HEK293 (cell line): ENCODE measurements at regions not wholly inside any gene's neighbourhood (a gene's known extent, or its start where the extent isn't known, plus 50 kb on each side); places are given as distances from the start of the nearest gene placed in this dataset.

Source experiments
- CTCF ChIA-PET: fragments of 350-600 bp; formaldehyde crosslinking; extraction: SDS; loops from one replicate; lab custom pipeline; 2021; ENCODE audit warnings: antibody characterized with exemption; lab: Yijun Ruan, JAX
- POLR2A ChIA-PET: fragments of 300-600 bp; formaldehyde crosslinking; extraction: SDS; loops from one replicate; lab custom pipeline; 2020; ENCODE audit warnings: antibody characterized with exemption, inconsistent platforms; lab: Yijun Ruan, JAX
- H3K27ac ChIP-seq: fragments of 200-500 bp; sonication (Bioruptor generic); 2 replicates; pipeline ENCODE4 v1.5.1; 2014; ENCODE audit warnings: low read depth, low read length, control low read depth, inconsistent platforms; ENCODE audit errors: extremely low read depth
- H3K36me3 ChIP-seq, 2 experiments: fragments of 200-500 bp in 1 of 2; sonication (Bioruptor generic) in 1 of 2; 1 replicate in 1 of 2; 2 replicates in 1 of 2; pipeline ENCODE4 v1.5.1; 2014 to 2017; ENCODE audit warnings: inconsistent platforms in 2 of 2, low read length in 2 of 2; ENCODE audit not compliant: control insufficient read depth in 2 of 2, insufficient read depth in 1 of 2
- H3K4me1 ChIP-seq: fragments of 200-500 bp; sonication (Bioruptor generic); 2 replicates; pipeline ENCODE4 v1.5.1; 2014; ENCODE audit warnings: mild to moderate bottlenecking, low read length, inconsistent platforms; ENCODE audit not compliant: control insufficient read depth, insufficient read depth
- H3K4me3 ChIP-seq: 2 replicates; pipeline ENCODE4 v1.5.1; 2011; ENCODE audit warnings: low read depth, mild to moderate bottlenecking, control low read depth, low read length, moderate library complexity
- H3K9me3 ChIP-seq: fragments of 200-500 bp; sonication (Bioruptor generic); 2 replicates; pipeline ENCODE4 v1.5.1; 2014; ENCODE audit warnings: low read depth, low read length, inconsistent platforms; ENCODE audit not compliant: control insufficient read depth, insufficient read depth
- AEBP2 ChIP-seq: fragments of 450-650 bp; formaldehyde crosslinking; IDR thresholded peaks from 2 replicates; pipeline ENCODE4 v1.5.1; 2016; ENCODE audit warnings: missing biosample characterization, missing genetic modification characterization, borderline replicate concordance
- BCL11A ChIP-seq: fragments of 450-650 bp; formaldehyde crosslinking; IDR thresholded peaks from 2 replicates; pipeline ENCODE4 v1.5.1; 2016; ENCODE audit warnings: low read depth, missing biosample characterization, missing genetic modification characterization
- CTCF ChIP-seq: fragments of 450-650 bp; formaldehyde crosslinking; IDR thresholded peaks from 2 replicates; pipeline ENCODE4 v1.5.1; 2016; ENCODE audit warnings: missing biosample characterization, missing genetic modification characterization
- EGR2 ChIP-seq: fragments of 450-650 bp; formaldehyde crosslinking; IDR thresholded peaks from 2 replicates; pipeline ENCODE4 v1.5.1; 2016; ENCODE audit warnings: low read depth, missing biosample characterization, missing genetic modification characterization
- ELK4 ChIP-seq: IDR thresholded peaks from 2 replicates; pipeline ENCODE4 v1.6.1; 2011; ENCODE audit warnings: mild to moderate bottlenecking, low read depth, low read length, borderline replicate concordance
- KLF1 ChIP-seq: fragments of 450-650 bp; formaldehyde crosslinking; IDR thresholded peaks from 2 replicates; pipeline ENCODE4 v1.5.1; 2016; ENCODE audit warnings: missing biosample characterization, missing genetic modification characterization
- REPIN1 ChIP-seq: fragments of 450-650 bp; formaldehyde crosslinking; IDR thresholded peaks from 2 replicates; pipeline ENCODE4 v1.5.1; 2017; ENCODE audit warnings: missing biosample characterization, missing genetic modification characterization, low read depth
- SP7 ChIP-seq: fragments of 450-650 bp; formaldehyde crosslinking; IDR thresholded peaks from 2 replicates; pipeline ENCODE4 v1.5.1; 2016; ENCODE audit warnings: missing biosample characterization, missing genetic modification characterization
- ZBTB21 ChIP-seq: fragments of 450-650 bp; formaldehyde crosslinking; IDR thresholded peaks from 2 replicates; pipeline ENCODE4 v1.5.1; 2017; ENCODE audit warnings: missing biosample characterization, missing genetic modification characterization
- ZBTB48 ChIP-seq: fragments of 450-650 bp; formaldehyde crosslinking; IDR thresholded peaks from 2 replicates; pipeline ENCODE4 v1.5.1; 2016; ENCODE audit warnings: missing biosample characterization, missing genetic modification characterization
- ZFP3 ChIP-seq: fragments of 450-650 bp; formaldehyde crosslinking; IDR thresholded peaks from 2 replicates; pipeline ENCODE4 v1.5.1; 2016; ENCODE audit warnings: low read depth, missing biosample characterization, missing genetic modification characterization
- ZFP41 ChIP-seq: fragments of 450-650 bp; formaldehyde crosslinking; IDR thresholded peaks from 2 replicates; pipeline ENCODE4 v1.5.1; 2016; ENCODE audit warnings: missing biosample characterization, missing genetic modification characterization, borderline replicate concordance
- ZNF114 ChIP-seq: fragments of 450-650 bp; formaldehyde crosslinking; IDR thresholded peaks from 2 replicates; pipeline ENCODE4 v1.5.0; 2017; ENCODE audit warnings: missing biosample characterization, missing genetic modification characterization
- ZNF155 ChIP-seq: fragments of 450-650 bp; formaldehyde crosslinking; IDR thresholded peaks from 2 replicates; pipeline ENCODE4 v1.5.1; 2016; ENCODE audit warnings: missing biosample characterization, missing genetic modification characterization
- ZNF169 ChIP-seq: fragments of 450-650 bp; formaldehyde crosslinking; IDR thresholded peaks from 2 replicates; pipeline ENCODE4 v1.5.1; 2016; ENCODE audit warnings: missing biosample characterization, missing genetic modification characterization
- ZNF184 ChIP-seq: fragments of 450-650 bp; IDR thresholded peaks from 2 replicates; pipeline ENCODE4 v1.5.1; 2018; ENCODE audit warnings: missing biosample characterization, mild to moderate bottlenecking, missing genetic modification characterization
- ZNF202 ChIP-seq: fragments of 450-650 bp; formaldehyde crosslinking; IDR thresholded peaks from 2 replicates; pipeline ENCODE4 v1.5.1; 2016; ENCODE audit warnings: missing biosample characterization, missing genetic modification characterization, borderline replicate concordance
- ZNF341 ChIP-seq: fragments of 450-650 bp; formaldehyde crosslinking; IDR thresholded peaks from 2 replicates; pipeline ENCODE4; 2016; ENCODE audit warnings: low read depth, missing biosample characterization, missing genetic modification characterization
- ZNF501 ChIP-seq: fragments of 450-650 bp; formaldehyde crosslinking; IDR thresholded peaks from 2 replicates; pipeline ENCODE4 v1.5.1; 2016; ENCODE audit warnings: missing biosample characterization, missing genetic modification characterization
- ZNF548 ChIP-seq: fragments of 450-650 bp; formaldehyde crosslinking; IDR thresholded peaks from 2 replicates; pipeline ENCODE4 v1.5.1; 2016; ENCODE audit warnings: missing biosample characterization, missing genetic modification characterization
- ZNF600 ChIP-seq: fragments of 450-650 bp; formaldehyde crosslinking; IDR thresholded peaks from 2 replicates; pipeline ENCODE4 v1.5.1; 2016; ENCODE audit warnings: missing biosample characterization, missing genetic modification characterization
- ZNF624 ChIP-seq: fragments of 450-650 bp; formaldehyde crosslinking; IDR thresholded peaks from 2 replicates; pipeline ENCODE4 v1.5.1; 2017; ENCODE audit warnings: missing biosample characterization, missing genetic modification characterization
- ZNF747 ChIP-seq: fragments of 450-650 bp; formaldehyde crosslinking; IDR thresholded peaks from 2 replicates; pipeline ENCODE4 v1.5.1; 2016; ENCODE audit warnings: missing biosample characterization, missing genetic modification characterization
- ZNF776 ChIP-seq: fragments of 450-650 bp; formaldehyde crosslinking; IDR thresholded peaks from 2 replicates; pipeline ENCODE4 v1.5.0; 2017; ENCODE audit warnings: missing biosample characterization, missing genetic modification characterization, borderline replicate concordance

- no peak for TF ChIP-seq ELK4
- TF ChIP-seq ZNF184 (tag by site-specific recombination) = no peak
Measured at GRCh38 chr11:38990139-38990538, 2392.1 kb upstream of the RAG2 start (continued).

- ChIA-PET CTCF (no interaction called here), POLR2A (no interaction called here)
- TF ChIP-seq ZBTB21 (no peak), ZNF155 (tag by site-specific recombination) (no peak), ZNF747 (no peak), CTCF (tag by site-specific recombination) (no peak), ZNF169 (no peak), ZNF624 (tag by site-specific recombination) (no peak), ZNF202 (tag by site-specific recombination) (no peak), ZNF114 (tag by site-specific recombination) (no peak), ZNF548 (tag by site-specific recombination) (no peak), ZNF341 (tag by site-specific recombination) (no peak), ZNF501 (no peak), BCL11A (no peak), ZBTB48 (tag by site-specific recombination) (no peak), ZNF776 (tag by site-specific recombination) (no peak), SP7 (tag by site-specific recombination) (no peak), ZFP41 (tag by site-specific recombination) (no peak), ZNF600 (tag by site-specific recombination) (no peak)
Measured at GRCh38 chr11:38988908-38989307, 2390.9 kb upstream of the RAG2 start.

GRCh38 chr11:38972220-38972619, 2374.2 kb upstream of the RAG2 start:
- Histone ChIP-seq H3K4me3 (no peak overlapping the region), H3K9me3 (no peaks in the 10 kb centered on the region)
- CTCF ChIA-PET = no interaction called here
- TF ChIP-seq ZNF184 (tag by site-specific recombination) = no peak
- no peak for TF ChIP-seq REPIN1 (tag by site-specific recombination)
- TF ChIP-seq AEBP2 (tag by site-specific recombination) = no peak
- no peak for TF ChIP-seq KLF1
- TF ChIP-seq EGR2 = no peak
- TF ChIP-seq ZFP3 (tag by site-specific recombination) = no peak
- TF ChIP-seq, all 188 proteins: peak for 0
- H3K27ac ChIP-seq = no peak overlapping the region
- no peaks in the 10 kb centered on the region for H3K4me1 ChIP-seq
- POLR2A ChIA-PET = no interaction called here
- H3K36me3 ChIP-seq = no peaks in the 10 kb centered on the region

More at GRCh38 chr11:38988908-38989307, 2390.9 kb upstream of the RAG2 start:
- H3K36me3 ChIP-seq = no peaks in the 10 kb centered on the region
- no peaks in the 10 kb centered on the region for H3K4me1 ChIP-seq
- H3K27ac ChIP-seq = no peak overlapping the region
- no peaks in the 10 kb centered on the region for H3K9me3 ChIP-seq
- H3K4me3 ChIP-seq = no peak overlapping the region
